HEK293T (cell line): ENCODE measurements at regions not wholly inside any gene's neighbourhood (a gene's known extent, or its start where the extent isn't known, plus 50 kb on each side); places are given as distances from the start of the nearest gene placed in this dataset.
"Not testable (repeated sequence)": the region's sequence is repeated elsewhere in the genome, so short reads cannot be mapped to it uniquely, and the experiment has no call there.

ENCODE experiments used
- CTCF ChIA-PET: fragments of 350-600 bp; formaldehyde crosslinking; extraction: SDS; loops from one replicate; lab custom pipeline; 2021; ENCODE audit warnings: antibody characterized with exemption, inconsistent platforms; lab: Yijun Ruan, JAX
- POLR2A ChIA-PET: fragments of 350-600 bp; formaldehyde crosslinking; extraction: SDS; loops from one replicate; lab custom pipeline; 2020; ENCODE audit warnings: antibody characterized with exemption, inconsistent platforms; lab: Yijun Ruan, JAX
- DNase-seq: peaks from one replicate; pipeline ENCODE4 v3.0.0; 2012; ENCODE audit warnings: mixed read lengths; ENCODE audit errors: extremely low spot score
- ARNT ChIP-seq: fragments of 450-650 bp; IDR thresholded peaks from 2 replicates; pipeline ENCODE4 v1.6.1; 2017; ENCODE audit warnings: mild to moderate bottlenecking
- BHLHE40 ChIP-seq: fragments of 450-650 bp; IDR thresholded peaks from 2 replicates; pipeline ENCODE4 v1.6.1; 2016; ENCODE audit warnings: mild to moderate bottlenecking, moderate library complexity, borderline replicate concordance
- CTBP1 ChIP-seq: fragments of 450-650 bp; IDR thresholded peaks from 2 replicates; pipeline ENCODE4 v1.6.1; 2016; ENCODE audit warnings: borderline replicate concordance
- ELF4 ChIP-seq: fragments of 450-650 bp; IDR thresholded peaks from 2 replicates; pipeline ENCODE4 v1.6.1; 2017; ENCODE audit warnings: antibody characterized with exemption
- FOXA1 ChIP-seq: fragments of 450-650 bp; IDR thresholded peaks from 2 replicates; pipeline ENCODE4 v1.6.1; 2016; ENCODE audit warnings: mild to moderate bottlenecking
- FOXK2 ChIP-seq: fragments of 450-650 bp; IDR thresholded peaks from 2 replicates; pipeline ENCODE4 v1.6.1; 2016; ENCODE audit warnings: mild to moderate bottlenecking
- FOXM1 ChIP-seq: fragments of 450-650 bp; IDR thresholded peaks from 2 replicates; pipeline ENCODE4 v1.6.1; 2017; ENCODE audit warnings: mild to moderate bottlenecking, borderline replicate concordance
- HDGF ChIP-seq: fragments of 450-650 bp; IDR thresholded peaks from 2 replicates; pipeline ENCODE4 v1.6.1; 2017; ENCODE audit warnings: antibody characterized with exemption, borderline replicate concordance
- L3MBTL2 ChIP-seq: fragments of 450-650 bp; conservative IDR thresholded peaks from 2 replicates; pipeline ENCODE4 v1.6.1; 2016; ENCODE audit warnings: mild to moderate bottlenecking
- LEF1 ChIP-seq: fragments of 450-650 bp; IDR thresholded peaks from 2 replicates; pipeline ENCODE4 v1.6.1; 2017; ENCODE audit warnings: mild to moderate bottlenecking, borderline replicate concordance
- NFRKB ChIP-seq: fragments of 450-650 bp; IDR thresholded peaks from 2 replicates; pipeline ENCODE4 v1.6.1; 2016; ENCODE audit warnings: mild to moderate bottlenecking, moderate library complexity
- SP1 ChIP-seq: fragments of 450-650 bp; IDR thresholded peaks from 2 replicates; pipeline ENCODE4 v1.6.1; 2017
- SUZ12 ChIP-seq: fragments of 450-650 bp; IDR thresholded peaks from 2 replicates; pipeline ENCODE4 v1.6.1; 2016; ENCODE audit warnings: mild to moderate bottlenecking
- TARDBP ChIP-seq: fragments of 450-650 bp; IDR thresholded peaks from 2 replicates; pipeline ENCODE4 v1.6.1; 2016
- ZNF384 ChIP-seq: fragments of 450-650 bp; IDR thresholded peaks from 2 replicates; pipeline ENCODE4 v1.6.1; 2016
- TF ChIP-seq, protein P1 (sequence below): fragments of 450-650 bp; IDR thresholded peaks from 2 replicates; pipeline ENCODE4 v1.6.1; 2016

DNA sequence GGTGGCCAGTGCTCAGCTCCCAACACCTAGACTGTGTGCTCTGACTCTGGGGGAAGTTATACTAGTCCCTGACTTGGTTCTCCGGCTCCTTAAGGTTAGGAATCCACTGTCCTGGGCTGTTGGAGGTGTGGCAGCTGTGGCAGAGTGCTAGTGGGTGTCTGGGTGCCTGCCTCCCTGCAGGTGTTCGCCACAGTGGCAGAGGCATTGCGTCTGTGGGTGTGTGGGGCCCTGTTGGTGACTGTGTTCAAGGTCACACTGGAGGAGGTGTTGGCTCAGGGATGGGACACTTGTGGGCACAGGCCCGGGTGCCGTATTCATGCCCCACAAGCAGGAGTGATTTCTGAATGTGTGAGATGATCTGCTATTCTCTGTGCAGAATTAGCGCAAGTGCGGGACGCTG, 467.4 kb downstream of the TMEM121 start:
- no peak for DNase-seq
- CTCF ChIA-PET: no interaction called here
- POLR2A ChIA-PET: no interaction called here

DNA sequence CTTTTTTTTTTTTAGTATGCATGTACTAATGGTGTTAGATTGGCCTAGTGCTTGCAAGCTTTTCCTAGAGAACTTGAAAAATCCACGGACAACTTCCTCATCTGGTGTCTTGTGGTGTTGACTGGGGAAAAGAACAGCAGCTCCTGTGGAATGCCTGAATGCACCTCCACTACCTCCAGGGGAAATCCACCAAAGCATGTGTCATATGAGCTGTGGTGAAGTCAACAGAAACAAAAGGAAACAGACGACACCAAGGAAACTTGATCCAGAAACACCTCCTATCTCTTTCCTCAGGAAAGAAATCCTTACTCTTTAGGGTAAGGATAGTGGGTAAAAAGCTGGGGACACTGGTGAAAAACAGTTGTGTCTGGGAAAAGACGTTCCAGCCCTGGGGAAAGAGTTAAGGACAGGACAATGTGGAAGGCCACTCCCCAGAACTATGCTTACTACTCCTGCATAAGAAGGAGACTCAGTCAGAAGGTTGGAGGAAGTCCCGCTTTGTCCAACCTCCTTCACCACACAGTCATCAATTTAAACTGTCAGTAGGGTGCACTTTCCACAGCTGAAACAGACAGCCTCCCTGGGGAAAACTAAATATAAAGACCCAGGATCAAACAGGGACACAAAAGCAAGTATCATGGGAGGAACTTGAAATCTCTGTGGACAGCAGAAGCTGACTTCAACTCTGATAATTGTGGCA, 468.8 kb downstream of the TMEM121 start:
- CTCF ChIA-PET, POLR2A ChIA-PET: not testable (repeated sequence)

More for the DNA sequence above, 467.4 kb downstream of the TMEM121 start:
- TF ChIP-seq FOXA1: no peak
- no peak for TF ChIP-seq LEF1
- no peak for TF ChIP-seq SP1
- no peak for TF ChIP-seq FOXM1
- TF ChIP-seq HDGF: no peak
- TF ChIP-seq L3MBTL2: no peak
- TF ChIP-seq CTBP1: no peak

GRCh38 chr14:105998597-105998996, 472.2 kb downstream of the TMEM121 start:
- CTCF ChIA-PET, DNase-seq, POLR2A ChIA-PET: not testable (repeated sequence)

More for the DNA sequence above, 468.8 kb downstream of the TMEM121 start:
- not testable (repeated sequence) for DNase-seq

- DNase-seq: peak; percentile 5
- no peak for TF ChIP-seq LEF1
- no peak for TF ChIP-seq NFRKB
- TF ChIP-seq SP1: no peak
- no peak for TF ChIP-seq FOXM1
- TF ChIP-seq BHLHE40: no peak
- no peak for TF ChIP-seq ARNT
- no peak for TF ChIP-seq SUZ12
- TF ChIP-seq ZNF384: no peak
- TF ChIP-seq TARDBP: no peak
- no peak for TF ChIP-seq FOXA1
- TF ChIP-seq ELF4: no peak
- TF ChIP-seq, protein P1, sequence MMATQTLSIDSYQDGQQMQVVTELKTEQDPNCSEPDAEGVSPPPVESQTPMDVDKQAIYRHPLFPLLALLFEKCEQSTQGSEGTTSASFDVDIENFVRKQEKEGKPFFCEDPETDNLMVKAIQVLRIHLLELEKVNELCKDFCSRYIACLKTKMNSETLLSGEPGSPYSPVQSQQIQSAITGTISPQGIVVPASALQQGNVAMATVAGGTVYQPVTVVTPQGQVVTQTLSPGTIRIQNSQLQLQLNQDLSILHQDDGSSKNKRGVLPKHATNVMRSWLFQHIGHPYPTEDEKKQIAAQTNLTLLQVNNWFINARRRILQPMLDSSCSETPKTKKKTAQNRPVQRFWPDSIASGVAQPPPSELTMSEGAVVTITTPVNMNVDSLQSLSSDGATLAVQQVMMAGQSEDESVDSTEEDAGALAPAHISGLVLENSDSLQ: no peak
- TF ChIP-seq FOXK2: no peak
- TF ChIP-seq HDGF: no peak
- no peak for TF ChIP-seq L3MBTL2
- no peak for TF ChIP-seq CTBP1
- ChIA-PET CTCF (no interaction called here), POLR2A (no interaction called here)
Measured at GRCh38 chr14:105999361-106000028, 473.1 kb downstream of the TMEM121 start.

- POLR2A ChIA-PET, CTCF ChIA-PET: not testable (repeated sequence)
Measured at GRCh38 chr14:106000029-106000511, 473.7 kb downstream of the TMEM121 start.

DNA sequence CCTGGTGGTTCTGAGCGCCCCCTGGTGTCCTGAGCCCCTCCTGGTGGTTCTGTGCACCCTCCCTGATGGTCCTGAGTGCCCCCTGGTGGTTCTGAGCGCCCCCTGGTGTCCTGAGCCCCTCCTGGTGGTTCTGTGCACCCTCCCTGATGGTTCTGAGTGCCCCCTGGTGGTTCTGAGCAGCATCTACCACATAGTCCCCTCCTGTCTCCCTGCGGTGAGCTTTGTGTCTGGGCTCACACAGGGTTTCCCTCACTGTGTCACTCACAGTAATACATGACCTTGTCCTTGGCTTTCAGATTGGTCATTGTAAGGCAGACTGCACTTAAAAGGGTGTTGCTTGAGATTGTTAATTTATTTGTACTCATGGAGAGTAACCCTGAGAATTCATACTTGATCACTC, 474.9 kb downstream of the TMEM121 start:
- DNase-seq, POLR2A ChIA-PET, CTCF ChIA-PET: not testable (repeated sequence)

More at GRCh38 chr14:106000029-106000511, 473.7 kb downstream of the TMEM121 start:
- DNase-seq: not testable (repeated sequence)

GRCh38 chr14:106003351-106003750, 477.0 kb downstream of the TMEM121 start:
- DNase-seq: no peak
- ChIA-PET POLR2A (no interaction called here), CTCF (no interaction called here)
- TF ChIP-seq NFRKB: no peak
- no peak for TF ChIP-seq FOXA1
- TF ChIP-seq, protein P1: no peak

DNA sequence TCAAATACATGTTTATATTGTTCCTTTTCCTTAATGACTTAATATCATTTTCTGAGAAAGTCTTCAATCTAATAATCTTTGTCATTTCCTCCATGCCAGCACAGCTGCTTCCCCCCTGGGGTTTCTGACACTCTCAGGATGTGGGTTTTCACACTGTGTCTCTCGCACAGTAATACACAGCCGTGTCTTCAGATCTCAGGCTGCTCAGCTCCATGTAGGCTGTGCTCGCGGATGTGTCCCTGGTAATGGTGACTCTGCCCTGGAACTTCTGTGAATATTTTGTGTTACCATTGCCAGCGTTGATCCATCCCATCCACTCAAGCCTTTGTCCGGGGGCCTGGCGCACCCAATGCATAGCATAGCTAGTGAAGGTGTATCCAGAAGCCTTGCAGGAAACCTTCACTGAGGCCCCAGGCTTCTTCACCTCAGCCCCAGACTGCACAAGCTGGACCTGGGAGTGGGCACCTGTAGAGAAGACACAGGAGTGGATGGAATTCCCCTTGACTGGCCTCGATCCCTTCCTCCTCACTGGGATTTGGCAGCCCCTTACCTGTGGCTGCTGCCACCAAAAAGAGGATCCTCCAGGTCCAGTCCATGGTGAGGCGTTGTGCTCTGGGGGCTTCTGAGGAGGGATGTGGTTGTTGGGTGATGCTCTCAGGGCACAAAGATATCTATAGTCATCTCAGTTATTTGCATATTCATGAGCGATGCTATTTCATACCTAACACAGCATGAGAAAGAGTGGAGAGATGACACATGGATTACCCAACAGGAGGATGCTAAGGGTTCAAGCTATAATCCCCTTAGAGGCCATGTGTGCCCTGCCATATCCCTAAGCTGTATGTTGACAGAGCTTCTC, 478.8 kb downstream of the TMEM121 start:
- DNase-seq, CTCF ChIA-PET, POLR2A ChIA-PET: not testable (repeated sequence)

DNA sequence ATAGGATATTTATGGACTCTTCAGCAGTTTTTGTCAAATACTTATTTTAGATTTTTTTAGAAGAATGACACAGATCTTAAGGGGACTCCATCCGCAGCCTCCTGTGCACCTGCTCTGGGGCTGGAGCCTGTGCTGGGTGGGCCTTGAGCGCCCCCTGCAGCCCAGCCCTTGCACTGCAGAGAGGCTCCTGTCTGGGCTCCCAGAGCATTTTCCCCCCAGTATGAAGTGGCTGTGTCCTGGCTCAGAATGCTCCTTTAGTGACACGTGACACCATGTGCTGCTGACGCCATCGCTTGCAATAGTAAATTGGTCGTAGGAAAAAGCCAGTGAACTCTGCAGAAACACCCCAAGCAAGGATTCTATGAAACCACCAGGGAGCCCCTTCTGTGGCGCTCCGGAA, 479.7 kb downstream of the TMEM121 start:
- POLR2A ChIA-PET, CTCF ChIA-PET: not testable (repeated sequence)
- DNase-seq: peak; percentile 10

- DNase-seq, CTCF ChIA-PET, POLR2A ChIA-PET: not testable (repeated sequence)
Measured at GRCh38 chr14:106006716-106007115, 480.3 kb downstream of the TMEM121 start.
